ENCODE measurements at regions not wholly inside any gene's neighbourhood (a gene's known extent, or its start where the extent isn't known, plus 50 kb on each side); places are given as distances from the start of the nearest gene placed in this dataset.

DNA sequence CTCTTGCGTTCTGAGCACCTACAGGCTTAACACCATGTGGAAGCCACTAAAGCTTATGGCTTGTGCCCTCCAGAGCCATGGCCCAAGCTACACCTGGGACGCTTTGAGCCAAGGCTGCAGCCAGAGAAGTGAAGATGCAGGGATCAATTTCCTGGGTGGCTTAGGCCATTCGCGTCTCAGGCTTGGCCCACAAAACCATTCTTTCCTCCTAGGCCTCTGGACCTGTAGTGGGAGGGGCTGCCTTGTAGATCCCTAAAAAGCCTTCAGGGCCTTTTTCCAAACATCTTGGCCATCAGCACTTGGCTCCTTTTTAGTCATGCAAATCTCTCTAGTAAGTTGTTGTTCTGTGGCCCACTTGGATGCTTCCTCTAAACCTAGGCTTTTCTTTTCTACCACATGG lies 401.7 kb upstream of the RUNX1 start:
- peaks cover 3 to 16% of the 10 kb centered on the region in 2 donors for H3K27me3 Mint-ChIP-seq (ENCODE audit: low read depth in 2 of 2)
- Histone ChIP-seq H3K36me3 (ENCODE audit: control insufficient read depth, insufficient read depth, low read length) (no peaks in the 10 kb centered on the region), H3K27me3 (ENCODE audit: control insufficient read depth, insufficient read depth, low read length) (no peaks in the 10 kb centered on the region), H3K27ac (ENCODE audit: low read length) (no peak overlapping the region), H3K4me3 (ENCODE audit: low read length) (no peak overlapping the region), H3K9me3 (ENCODE audit: control insufficient read depth, insufficient read depth, low read length) (peaks cover 2% of the 10 kb centered on the region), H3K4me1 (ENCODE audit: control insufficient read depth, insufficient read depth, low read length) (no peaks in the 10 kb centered on the region)
- DNase-seq (no peak), ATAC-seq (no peak)
- TF ChIP-seq, protein P1, sequence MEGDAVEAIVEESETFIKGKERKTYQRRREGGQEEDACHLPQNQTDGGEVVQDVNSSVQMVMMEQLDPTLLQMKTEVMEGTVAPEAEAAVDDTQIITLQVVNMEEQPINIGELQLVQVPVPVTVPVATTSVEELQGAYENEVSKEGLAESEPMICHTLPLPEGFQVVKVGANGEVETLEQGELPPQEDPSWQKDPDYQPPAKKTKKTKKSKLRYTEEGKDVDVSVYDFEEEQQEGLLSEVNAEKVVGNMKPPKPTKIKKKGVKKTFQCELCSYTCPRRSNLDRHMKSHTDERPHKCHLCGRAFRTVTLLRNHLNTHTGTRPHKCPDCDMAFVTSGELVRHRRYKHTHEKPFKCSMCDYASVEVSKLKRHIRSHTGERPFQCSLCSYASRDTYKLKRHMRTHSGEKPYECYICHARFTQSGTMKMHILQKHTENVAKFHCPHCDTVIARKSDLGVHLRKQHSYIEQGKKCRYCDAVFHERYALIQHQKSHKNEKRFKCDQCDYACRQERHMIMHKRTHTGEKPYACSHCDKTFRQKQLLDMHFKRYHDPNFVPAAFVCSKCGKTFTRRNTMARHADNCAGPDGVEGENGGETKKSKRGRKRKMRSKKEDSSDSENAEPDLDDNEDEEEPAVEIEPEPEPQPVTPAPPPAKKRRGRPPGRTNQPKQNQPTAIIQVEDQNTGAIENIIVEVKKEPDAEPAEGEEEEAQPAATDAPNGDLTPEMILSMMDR (IDR thresholded peaks at IDR 0.05): no peak
- no peak overlapping the region for H3K27ac Mint-ChIP-seq
- 97% methylated on average over 3 of the region's 4 CpGs for WGBS (ENCODE audit: insufficient coverage)
- no peak overlapping the region for H3K4me3 Mint-ChIP-seq
- peaks cover 8% of the 10 kb centered on the region for H3K36me3 Mint-ChIP-seq
- H3K4me1 Mint-ChIP-seq: no peaks in the 10 kb centered on the region
- H3K9me3 Mint-ChIP-seq: peaks cover 0 to 3% of the 10 kb centered on the region in 2 donors
- intact Hi-C loops (cut with micrococcal nuclease): no loop called here

DNA sequence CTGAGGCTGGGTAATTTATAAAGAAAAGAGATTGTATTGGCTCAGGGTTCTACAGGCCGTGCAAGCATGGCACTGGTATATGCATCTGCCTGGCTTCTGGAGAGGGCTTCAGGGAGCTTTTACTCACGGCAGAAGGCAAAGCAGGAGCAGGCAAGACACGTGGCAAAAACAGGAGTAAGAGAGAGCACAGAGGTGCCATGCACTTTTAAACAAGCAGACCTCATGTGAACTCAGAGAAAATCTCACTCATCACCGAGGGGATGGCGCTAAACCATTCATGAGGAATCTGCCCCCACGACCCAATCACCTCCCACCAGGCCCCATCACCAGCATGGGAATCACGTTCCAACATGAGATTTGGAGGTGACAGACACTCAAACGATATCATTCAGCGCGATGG lies 400.7 kb upstream of the RUNX1 start:
- H3K36me3 Mint-ChIP-seq: peaks cover 8% of the 10 kb centered on the region
- Histone ChIP-seq H3K4me3 (ENCODE audit: low read length) (no peak overlapping the region), H3K36me3 (ENCODE audit: control insufficient read depth, insufficient read depth, low read length) (no peaks in the 10 kb centered on the region), H3K9me3 (ENCODE audit: control insufficient read depth, insufficient read depth, low read length) (peaks cover 2% of the 10 kb centered on the region), H3K27ac (ENCODE audit: low read length) (no peak overlapping the region), H3K27me3 (ENCODE audit: control insufficient read depth, insufficient read depth, low read length) (no peaks in the 10 kb centered on the region), H3K4me1 (ENCODE audit: control insufficient read depth, insufficient read depth, low read length) (no peaks in the 10 kb centered on the region)
- H3K27me3 Mint-ChIP-seq (ENCODE audit: low read depth in 2 of 2): peaks cover 3 to 19% of the 10 kb centered on the region in 2 donors
- TF ChIP-seq, protein P1 (IDR thresholded peaks at IDR 0.05): no peak
- 91% methylated on average over 10 of the region's 10 CpGs for WGBS (ENCODE audit: insufficient coverage)
- DNase-seq: no peak
- H3K27ac Mint-ChIP-seq: no peak overlapping the region
- H3K4me1 Mint-ChIP-seq: no peaks in the 10 kb centered on the region
- H3K4me3 Mint-ChIP-seq: no peak overlapping the region
- H3K9me3 Mint-ChIP-seq: peaks cover 0 to 3% of the 10 kb centered on the region in 2 donors
- intact Hi-C loops (cut with micrococcal nuclease): no loop called here
- no peak for ATAC-seq

DNA sequence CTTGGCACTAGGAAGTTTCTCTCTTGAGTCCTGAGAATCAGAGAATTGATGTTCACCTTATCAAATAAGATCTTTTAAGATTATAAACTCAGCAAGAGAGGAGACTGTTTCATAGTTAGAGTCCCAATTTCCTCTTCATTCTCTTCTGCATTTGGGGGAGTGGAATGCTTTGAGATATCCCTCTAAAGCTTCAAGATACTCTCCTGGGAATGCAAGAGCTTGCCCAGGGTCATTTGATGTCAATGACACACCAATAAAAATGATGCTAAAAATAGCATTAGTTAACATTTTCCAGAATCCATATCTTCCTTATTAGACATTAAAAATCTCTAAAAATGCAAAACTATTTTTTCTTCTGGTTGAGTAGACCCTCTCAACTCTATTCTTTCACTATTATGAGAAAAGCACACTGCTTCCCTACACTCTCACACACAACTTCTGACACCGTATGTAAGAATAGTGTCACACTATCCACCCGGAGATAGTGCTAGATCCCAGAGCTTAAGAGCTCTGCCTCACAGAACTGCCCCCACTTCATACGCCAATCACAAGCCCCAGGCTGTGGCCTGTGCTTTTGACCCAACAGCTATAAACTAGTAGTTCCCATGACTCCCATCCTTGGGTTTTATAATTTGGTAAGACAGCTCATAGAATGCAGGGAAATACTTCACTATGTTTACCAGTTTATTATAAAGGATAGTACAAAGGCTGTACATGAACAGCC lies 399.9 kb upstream of the RUNX1 start:
- 87% methylated on average over 3 of the region's 3 CpGs for WGBS (ENCODE audit: insufficient coverage)

More for the DNA sequence above, 399.9 kb upstream of the RUNX1 start:
- ATAC-seq (no peak), DNase-seq (no peak)
- peaks cover 2% of the 10 kb centered on the region for H3K9me3 ChIP-seq (ENCODE audit: control insufficient read depth, insufficient read depth, low read length)
- Mint-ChIP-seq H3K9me3 (peaks cover 0 to 3% of the 10 kb centered on the region in 2 donors), H3K27me3 (ENCODE audit: low read depth in 2 of 2) (peaks cover 6 to 28% of the 10 kb centered on the region in 2 donors), H3K27ac (no peak overlapping the region), H3K4me1 (no peaks in the 10 kb centered on the region), H3K36me3 (peaks cover 8% of the 10 kb centered on the region), H3K4me3 (no peak overlapping the region)
- H3K27me3 ChIP-seq (ENCODE audit: control insufficient read depth, insufficient read depth, low read length): no peaks in the 10 kb centered on the region
- H3K4me3 ChIP-seq (ENCODE audit: low read length): no peak overlapping the region
- TF ChIP-seq, protein P1 (IDR thresholded peaks at IDR 0.05): no peak
- no peaks in the 10 kb centered on the region for H3K4me1 ChIP-seq (ENCODE audit: control insufficient read depth, insufficient read depth, low read length)
- no peaks in the 10 kb centered on the region for H3K36me3 ChIP-seq (ENCODE audit: control insufficient read depth, insufficient read depth, low read length)
- intact Hi-C loops (cut with micrococcal nuclease): no loop called here
- no peak overlapping the region for H3K27ac ChIP-seq (ENCODE audit: low read length)

Measured in natural killer cell (primary cell).